ENCODE measurements at regions not wholly inside any gene's neighbourhood (a gene's known extent, or its start where the extent isn't known, plus 50 kb on each side); places are given as distances from the start of the nearest gene placed in this dataset.

DNA sequence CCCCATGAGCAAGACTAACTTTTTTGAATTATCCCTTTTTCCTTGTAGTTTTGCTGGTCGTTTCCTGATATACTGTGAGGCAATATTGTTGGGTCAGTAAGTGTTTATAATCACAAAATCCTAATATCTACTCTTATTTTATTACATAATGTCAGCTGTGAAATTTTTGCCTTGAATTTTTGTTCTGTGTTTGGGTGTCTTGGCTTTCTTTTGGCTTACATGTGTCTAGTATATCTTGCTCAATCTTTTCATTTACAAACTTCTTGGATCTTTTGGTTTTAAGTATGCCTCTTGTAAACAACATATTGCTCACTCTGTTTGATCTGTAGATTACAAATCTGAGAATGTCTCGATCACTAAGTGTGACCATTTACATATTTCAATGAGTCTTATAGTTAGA lies 330.3 kb upstream of the ARGLU1 start:
- TF ChIP-seq, protein P1, sequence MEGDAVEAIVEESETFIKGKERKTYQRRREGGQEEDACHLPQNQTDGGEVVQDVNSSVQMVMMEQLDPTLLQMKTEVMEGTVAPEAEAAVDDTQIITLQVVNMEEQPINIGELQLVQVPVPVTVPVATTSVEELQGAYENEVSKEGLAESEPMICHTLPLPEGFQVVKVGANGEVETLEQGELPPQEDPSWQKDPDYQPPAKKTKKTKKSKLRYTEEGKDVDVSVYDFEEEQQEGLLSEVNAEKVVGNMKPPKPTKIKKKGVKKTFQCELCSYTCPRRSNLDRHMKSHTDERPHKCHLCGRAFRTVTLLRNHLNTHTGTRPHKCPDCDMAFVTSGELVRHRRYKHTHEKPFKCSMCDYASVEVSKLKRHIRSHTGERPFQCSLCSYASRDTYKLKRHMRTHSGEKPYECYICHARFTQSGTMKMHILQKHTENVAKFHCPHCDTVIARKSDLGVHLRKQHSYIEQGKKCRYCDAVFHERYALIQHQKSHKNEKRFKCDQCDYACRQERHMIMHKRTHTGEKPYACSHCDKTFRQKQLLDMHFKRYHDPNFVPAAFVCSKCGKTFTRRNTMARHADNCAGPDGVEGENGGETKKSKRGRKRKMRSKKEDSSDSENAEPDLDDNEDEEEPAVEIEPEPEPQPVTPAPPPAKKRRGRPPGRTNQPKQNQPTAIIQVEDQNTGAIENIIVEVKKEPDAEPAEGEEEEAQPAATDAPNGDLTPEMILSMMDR (IDR thresholded peaks at IDR 0.05), result no peak
- no peak for TF ChIP-seq POLR2A (IDR thresholded peaks at IDR 0.05)
